Tibial nerve (tissue), 4 donors: ENCODE measurements at regions not wholly inside any gene's neighbourhood (a gene's known extent, or its start where the extent isn't known, plus 50 kb on each side); places are given as distances from the start of the nearest gene placed in this dataset.

ENCODE experiments used
- DNase-seq, 2 donors: peaks; one replicate each; pipeline ENCODE4 v3.0.0-alpha.2; 2019; ENCODE audit warnings: low spot score in 2 of 2
- H3K27ac ChIP-seq, 4 donors: fragments of 200-600 bp; sonication (generic) in 3 of 4; one replicate each; pipeline ENCODE4 v1.5.1; 2017 to 2019; ENCODE audit warnings: mild to moderate bottlenecking in 1 of 4
- H3K27me3 ChIP-seq, 2 donors: fragments of 200-600 bp; sonication (generic) in 1 of 2; one replicate each; pipeline versions ENCODE4 v1.5.1 to v1.6.0; 2017 to 2019
- H3K36me3 ChIP-seq, 3 donors: fragments of 200-600 bp; sonication (generic); one replicate each; pipeline ENCODE4 v1.5.1; 2018 to 2019
- H3K4me1 ChIP-seq, 4 donors: fragments of 200-600 bp; sonication (generic) in 3 of 4; one replicate each; pipeline ENCODE4 v1.5.1; 2017 to 2019
- H3K4me3 ChIP-seq, 4 donors: fragments of 200-600 bp; sonication (generic) in 3 of 4; one replicate each; pipeline ENCODE4 v1.5.1; 2017 to 2019; ENCODE audit warnings: mild to moderate bottlenecking in 1 of 4, moderate library complexity in 1 of 4
- H3K9me3 ChIP-seq, 4 donors: fragments of 200-600 bp; sonication (generic) in 3 of 4; one replicate each; pipeline ENCODE4 v1.5.1; 2017 to 2019
- CTCF ChIP-seq, 5 experiments: fragments of 200-600 bp in 3 of 5; fragments of 450-650 bp in 2 of 5; sonication (generic) in 3 of 5; IDR thresholded peaks; one replicate each; pipeline ENCODE4 v1.5.1; 2016 to 2019; ENCODE audit warnings: antibody characterized with exemption in 5 of 5, mild to moderate bottlenecking in 3 of 5, moderate library complexity in 2 of 5
- EP300 ChIP-seq, 2 donors: sonication (generic); formaldehyde crosslinking; IDR thresholded peaks; one replicate each; pipeline ENCODE4 v1.6.1; 2017; ENCODE audit warnings: antibody characterized with exemption in 2 of 2, mild to moderate bottlenecking in 1 of 2
- POLR2A ChIP-seq, 2 donors: fragments of 450-650 bp; IDR thresholded peaks; one replicate each; pipeline ENCODE4 v1.6.1; 2017; ENCODE audit warnings: antibody characterized with exemption in 2 of 2, mild to moderate bottlenecking in 2 of 2, moderate library complexity in 2 of 2
- WGBS, 2 donors: methylation state at CpG; one replicate each; pipeline ENCODE4 v1.1.5; 2018; 5-methylcytosine and 5-hydroxymethylcytosine counted together

DNA sequence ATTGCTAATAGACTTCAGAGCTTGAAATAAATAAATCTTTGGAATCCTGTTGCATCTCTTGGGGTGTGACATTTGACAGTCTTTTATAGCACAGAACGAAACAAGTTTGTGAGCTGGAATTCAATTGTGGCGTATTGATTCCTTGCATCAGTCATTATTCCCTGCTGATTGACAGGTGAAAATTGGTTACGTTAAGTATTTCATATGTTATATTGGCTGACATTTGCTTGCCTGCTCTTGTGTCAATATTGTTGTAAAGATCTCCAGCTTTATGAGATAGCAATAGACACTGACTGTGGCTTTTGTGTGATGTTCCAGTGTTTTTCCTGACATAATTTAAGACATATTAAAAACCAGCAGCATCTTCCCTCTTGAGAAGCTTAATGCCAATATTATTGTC is 644.4 kb upstream of the FAM241A start:
- H3K4me3 ChIP-seq: no peak overlapping the region
- H3K27ac ChIP-seq: no peak overlapping the region
- H3K9me3 ChIP-seq: no peaks in the 10 kb centered on the region
- TF ChIP-seq EP300 (IDR thresholded peaks at IDR 0.05) (no peak), POLR2A (IDR thresholded peaks at IDR 0.05) (no peak), CTCF (IDR thresholded peaks at IDR 0.05) (no peak)
- H3K36me3 ChIP-seq: no peaks in the 10 kb centered on the region
- 79 to 87% methylated on average over 3 of the region's 3 CpGs for WGBS, 2 donors
- DNase-seq: no peak
- H3K4me1 ChIP-seq: no peaks in the 10 kb centered on the region
- H3K27me3 ChIP-seq: no peaks in the 10 kb centered on the region

GRCh38 chr4:111501946-111502345 is 643.3 kb upstream of the FAM241A start:
- 72 to 87% methylated on average over 2 of the region's 2 CpGs for WGBS, 2 donors
- TF ChIP-seq CTCF (IDR thresholded peaks at IDR 0.05) (no peak), EP300 (IDR thresholded peaks at IDR 0.05) (no peak), POLR2A (IDR thresholded peaks at IDR 0.05) (no peak)
- H3K27me3 ChIP-seq: no peaks in the 10 kb centered on the region
- no peak overlapping the region for H3K4me3 ChIP-seq
- H3K9me3 ChIP-seq: no peaks in the 10 kb centered on the region
- H3K36me3 ChIP-seq: no peaks in the 10 kb centered on the region
- no peak for DNase-seq
- no peak overlapping the region for H3K27ac ChIP-seq
- no peaks in the 10 kb centered on the region for H3K4me1 ChIP-seq

GRCh38 chr4:111502626-111503025 is 642.6 kb upstream of the FAM241A start:
- H3K27ac ChIP-seq: no peak overlapping the region
- H3K36me3 ChIP-seq: no peaks in the 10 kb centered on the region
- H3K4me3 ChIP-seq: no peak overlapping the region
- no peaks in the 10 kb centered on the region for H3K27me3 ChIP-seq
- H3K9me3 ChIP-seq: no peaks in the 10 kb centered on the region
- 74 to 83% methylated on average over 2 of the region's 2 CpGs for WGBS, 2 donors
- no peaks in the 10 kb centered on the region for H3K4me1 ChIP-seq
- DNase-seq: no peak
- TF ChIP-seq CTCF (IDR thresholded peaks at IDR 0.05) (no peak), POLR2A (IDR thresholded peaks at IDR 0.05) (no peak), EP300 (IDR thresholded peaks at IDR 0.05) (no peak)

- DNase-seq: no peak
- no peak for TF ChIP-seq EP300 (IDR thresholded peaks at IDR 0.05)
- TF ChIP-seq POLR2A (IDR thresholded peaks at IDR 0.05): no peak
- TF ChIP-seq CTCF (IDR thresholded peaks at IDR 0.05): no peak
- H3K27me3 ChIP-seq: no peaks in the 10 kb centered on the region
- no peak overlapping the region for H3K27ac ChIP-seq
- H3K4me3 ChIP-seq: no peak overlapping the region
- H3K9me3 ChIP-seq: no peaks in the 10 kb centered on the region
- H3K36me3 ChIP-seq: no peaks in the 10 kb centered on the region
- H3K4me1 ChIP-seq: no peaks in the 10 kb centered on the region
- 76 to 95% methylated on average over 2 of the region's 2 CpGs for WGBS, 2 donors
Measured at GRCh38 chr4:111506706-111507105, 638.5 kb upstream of the FAM241A start.

GRCh38 chr4:111510535-111510934 is 634.7 kb upstream of the FAM241A start:
- Histone ChIP-seq H3K27me3 (no peaks in the 10 kb centered on the region), H3K4me3 (no peak overlapping the region), H3K27ac (no peak overlapping the region), H3K36me3 (no peaks in the 10 kb centered on the region), H3K9me3 (no peaks in the 10 kb centered on the region), H3K4me1 (no peaks in the 10 kb centered on the region)
- no peak for DNase-seq
- TF ChIP-seq CTCF (IDR thresholded peaks at IDR 0.05) (no peak), POLR2A (IDR thresholded peaks at IDR 0.05) (no peak)
